Loucy (cell line): ENCODE measurements at regions not wholly inside any gene's neighbourhood (a gene's known extent, or its start where the extent isn't known, plus 50 kb on each side); places are given as distances from the start of the nearest gene placed in this dataset.

Experiments
- H2AFZ ChIP-seq: fragments of 200-600 bp; sonication (generic); 2 replicates; pipeline ENCODE4 v1.6.0; 2016; ENCODE audit warnings: antibody characterized with exemption, mild to moderate bottlenecking, low read length, moderate library complexity
- H3F3A ChIP-seq: fragments of 200-600 bp; 2 replicates; pipeline ENCODE4 v1.6.0; 2016; ENCODE audit warnings: antibody characterized with exemption, low read depth, mild to moderate bottlenecking
- H3K27me3 ChIP-seq: fragments of 200-600 bp; sonication (generic); 2 replicates; pipeline ENCODE4 v1.6.1; 2014; ENCODE audit warnings: low read length, mild to moderate bottlenecking; ENCODE audit not compliant: insufficient read depth, poor library complexity, severe bottlenecking
- H3K36me3 ChIP-seq: fragments of 200-600 bp; sonication (generic); 2 replicates; pipeline ENCODE4 v1.6.1; 2016; ENCODE audit warnings: low read length; ENCODE audit not compliant: insufficient read depth
- H3K4me1 ChIP-seq: fragments of 200-600 bp; sonication (generic); 2 replicates; pipeline ENCODE4 v1.5.1; 2014; ENCODE audit warnings: low read length, mild to moderate bottlenecking; ENCODE audit not compliant: insufficient read depth, poor library complexity, severe bottlenecking
- H3K4me2 ChIP-seq: fragments of 200-600 bp; sonication (generic); 2 replicates; pipeline ENCODE4 v1.6.0; 2014; ENCODE audit warnings: antibody characterized with exemption, low read length, low read depth, mild to moderate bottlenecking; ENCODE audit not compliant: poor library complexity, severe bottlenecking
- H3K4me3 ChIP-seq: fragments of 200-600 bp; sonication (generic); 2 replicates; pipeline ENCODE4 v1.5.1; 2014; ENCODE audit warnings: low read length, mild to moderate bottlenecking, mixed read lengths; ENCODE audit not compliant: poor library complexity, severe bottlenecking
- H3K79me2 ChIP-seq: fragments of 200-600 bp; sonication (generic); 2 replicates; pipeline ENCODE4 v1.6.1; 2014; ENCODE audit warnings: low read length; ENCODE audit not compliant: insufficient read depth
- H3K9ac ChIP-seq: fragments of 200-600 bp; sonication (generic); 2 replicates; pipeline ENCODE4 v1.6.0; 2014; ENCODE audit warnings: mild to moderate bottlenecking, low read depth, low read length, moderate library complexity; ENCODE audit not compliant: poor library complexity, severe bottlenecking
- H3K9me2 ChIP-seq: fragments of 200-600 bp; sonication (generic); replicated peaks from 2 replicates; pipeline ENCODE4 v1.6.1; 2016; ENCODE audit warnings: low read depth, low read length, mixed read lengths
- H3K9me3 ChIP-seq: fragments of 200-600 bp; sonication (generic); 2 replicates; pipeline ENCODE4 v1.6.1; 2014; ENCODE audit warnings: mild to moderate bottlenecking, antibody characterized with exemption, low read length, low read depth; ENCODE audit not compliant: insufficient read depth
- H4K20me1 ChIP-seq: fragments of 200-600 bp; sonication (generic); 2 replicates; pipeline ENCODE4 v1.6.0; 2014; ENCODE audit warnings: antibody characterized with exemption, low read length, mild to moderate bottlenecking; ENCODE audit not compliant: insufficient read depth, poor library complexity, severe bottlenecking
- CTCF ChIP-seq: fragments of 200-600 bp; sonication (generic); conservative IDR thresholded peaks from 2 replicates; pipeline ENCODE4 v1.5.1; 2014; ENCODE audit warnings: mild to moderate bottlenecking, antibody characterized with exemption, low read length
- EZH2phosphoT487 ChIP-seq: fragments of 200-600 bp; IDR thresholded peaks from 2 replicates; pipeline ENCODE4 v1.6.1; 2018; ENCODE audit warnings: antibody characterized with exemption, mild to moderate bottlenecking, moderate library complexity, borderline replicate concordance

GRCh38 chr15:70447081-70447480 lies 316.3 kb downstream of the UACA start:
- Histone ChIP-seq H4K20me1 (no peaks in the 10 kb centered on the region), H3K4me2 (peak overlapping the region; percentile 78), H2AFZ (no peak overlapping the region), H3K9ac (peak overlapping the region; percentile 76), H3K27me3 (no peaks in the 10 kb centered on the region), H3K4me3 (peak overlapping the region; percentile 40), H3K9me3 (no peaks in the 10 kb centered on the region), H3K4me1 (peaks cover 69% of the 10 kb centered on the region), H3K79me2 (no peaks in the 10 kb centered on the region), H3K36me3 (no peaks in the 10 kb centered on the region), H3K9me2 (no peaks in the 10 kb centered on the region), H3F3A (peaks cover 7% of the 10 kb centered on the region; the same call in 1 of the 2 replicates)
- TF ChIP-seq CTCF (no peak), EZH2phosphoT487 (no peak)

GRCh38 chr15:70443486-70444273 lies 319.7 kb downstream of the UACA start:
- Histone ChIP-seq H3K9ac (no peak overlapping the region), H3K27me3 (no peaks in the 10 kb centered on the region), H3K9me3 (no peaks in the 10 kb centered on the region), H3K4me2 (no peak overlapping the region), H3K4me3 (no peak overlapping the region), H3K9me2 (no peaks in the 10 kb centered on the region), H3K36me3 (no peaks in the 10 kb centered on the region), H3K79me2 (no peaks in the 10 kb centered on the region), H3F3A (peaks cover 6% of the 10 kb centered on the region; the same call in 1 of the 2 replicates), H2AFZ (no peak overlapping the region), H4K20me1 (no peaks in the 10 kb centered on the region), H3K4me1 (peaks cover 58% of the 10 kb centered on the region)
- TF ChIP-seq CTCF (no peak), EZH2phosphoT487 (no peak)

GRCh38 chr15:70442616-70443321 lies 320.6 kb downstream of the UACA start:
- Histone ChIP-seq H3K36me3 (no peaks in the 10 kb centered on the region), H3K79me2 (no peaks in the 10 kb centered on the region), H3K4me2 (no peak overlapping the region), H3K9ac (no peak overlapping the region), H3K9me2 (no peaks in the 10 kb centered on the region), H3K27me3 (no peaks in the 10 kb centered on the region), H3K4me3 (no peak overlapping the region), H2AFZ (no peak overlapping the region), H3F3A (no peaks in the 10 kb centered on the region), H4K20me1 (no peaks in the 10 kb centered on the region), H3K4me1 (peaks cover 50% of the 10 kb centered on the region), H3K9me3 (no peaks in the 10 kb centered on the region)
- TF ChIP-seq EZH2phosphoT487 (no peak), CTCF (no peak)
